ENCODE measurements at regions not wholly inside any gene's neighbourhood (a gene's known extent, or its start where the extent isn't known, plus 50 kb on each side); places are given as distances from the start of the nearest gene placed in this dataset.

- H3K4me3 Mint-ChIP-seq: no peak overlapping the region
- intact Hi-C loops (cut with micrococcal nuclease): no loop called here
- peaks cover 5 to 10% of the 10 kb centered on the region in 2 donors for H3K27me3 Mint-ChIP-seq
- H3K27ac Mint-ChIP-seq: no peak overlapping the region
- Histone ChIP-seq H3K27me3 (ENCODE audit: insufficient read depth, low read length) (peaks cover 6% of the 10 kb centered on the region), H3K4me3 (ENCODE audit: low read length in 2 of 2) (no peak overlapping the region), H3K9me3 (ENCODE audit: control insufficient read depth in 1 of 2, low read length in 2 of 2) (no peaks in the 10 kb centered on the region), H3K4me1 (ENCODE audit: insufficient read depth, low read length) (no peaks in the 10 kb centered on the region), H3K36me3 (ENCODE audit: insufficient read depth, low read length) (no peaks in the 10 kb centered on the region), H3K27ac (ENCODE audit: low read depth, low read length) (no peak overlapping the region)
- ChIA-PET CTCF (ENCODE audit: partially characterized antibody) (no interaction called here), POLR2A (ENCODE audit: partially characterized antibody) (no interaction called here)
- no peaks in the 10 kb centered on the region for H3K36me3 Mint-ChIP-seq
- DNase-seq: no peak
- H3K9me3 Mint-ChIP-seq: peaks cover 0 to 3% (median 0%) of the 10 kb centered on the region in 8 donors
- H3K4me1 Mint-ChIP-seq: no peaks in the 10 kb centered on the region
Measured at GRCh38 chr2:191489177-191489576, 188.8 kb upstream of the NABP1 start.

GRCh38 chr2:191496838-191497237 lies 181.1 kb upstream of the NABP1 start:
- ChIA-PET CTCF (ENCODE audit: partially characterized antibody) (interaction anchor here (0.7 kb wide), 1 partner anchor 48 kb away, joined by 3 read pairs; no protein-coding TSS in a partner anchor), POLR2A (ENCODE audit: partially characterized antibody) (no interaction called here)
- Mint-ChIP-seq H3K27ac (no peak overlapping the region), H3K9me3 (no peaks in the 10 kb centered on the region), H3K36me3 (no peaks in the 10 kb centered on the region), H3K4me1 (no peaks in the 10 kb centered on the region), H3K4me3 (no peak overlapping the region), H3K27me3 (peaks cover 9 to 11% of the 10 kb centered on the region in 2 donors)
- H3K4me1 ChIP-seq (ENCODE audit: insufficient read depth, low read length): no peaks in the 10 kb centered on the region
- H3K27me3 ChIP-seq (ENCODE audit: insufficient read depth, low read length): no peaks in the 10 kb centered on the region
- H3K9me3 ChIP-seq (ENCODE audit: control insufficient read depth in 1 of 2, low read length in 2 of 2): no peaks in the 10 kb centered on the region
- no peak overlapping the region for H3K27ac ChIP-seq (ENCODE audit: low read depth, low read length)
- intact Hi-C loops (cut with micrococcal nuclease): no loop called here
- DNase-seq: no peak
- H3K4me3 ChIP-seq (ENCODE audit: low read length in 2 of 2): no peak overlapping the region
- no peaks in the 10 kb centered on the region for H3K36me3 ChIP-seq (ENCODE audit: insufficient read depth, low read length)

- Mint-ChIP-seq H3K36me3 (no peaks in the 10 kb centered on the region), H3K27ac (no peak overlapping the region), H3K4me3 (no peak overlapping the region), H3K4me1 (no peaks in the 10 kb centered on the region), H3K27me3 (peaks cover 10 to 13% of the 10 kb centered on the region in 2 donors), H3K9me3 (no peaks in the 10 kb centered on the region)
- no peak overlapping the region for H3K27ac ChIP-seq (ENCODE audit: low read depth, low read length)
- H3K27me3 ChIP-seq (ENCODE audit: insufficient read depth, low read length): no peaks in the 10 kb centered on the region
- H3K4me1 ChIP-seq (ENCODE audit: insufficient read depth, low read length): no peaks in the 10 kb centered on the region
- POLR2A ChIA-PET (ENCODE audit: partially characterized antibody): no interaction called here
- CTCF ChIA-PET (ENCODE audit: partially characterized antibody): no interaction called here
- H3K4me3 ChIP-seq (ENCODE audit: low read length in 2 of 2): no peak overlapping the region
- H3K9me3 ChIP-seq (ENCODE audit: control insufficient read depth in 1 of 2, low read length in 2 of 2): no peaks in the 10 kb centered on the region
- intact Hi-C loops (cut with micrococcal nuclease): no loop called here
- H3K36me3 ChIP-seq (ENCODE audit: insufficient read depth, low read length): no peaks in the 10 kb centered on the region
- DNase-seq: no peak
Measured at GRCh38 chr2:191497822-191498221, 180.1 kb upstream of the NABP1 start.

GRCh38 chr2:191499050-191499449 lies 178.9 kb upstream of the NABP1 start:
- Histone ChIP-seq H3K4me3 (ENCODE audit: low read length in 2 of 2) (no peak overlapping the region), H3K27ac (ENCODE audit: low read depth, low read length) (no peak overlapping the region), H3K4me1 (ENCODE audit: insufficient read depth, low read length) (no peaks in the 10 kb centered on the region), H3K9me3 (ENCODE audit: control insufficient read depth in 1 of 2, low read length in 2 of 2) (no peaks in the 10 kb centered on the region), H3K36me3 (ENCODE audit: insufficient read depth, low read length) (no peaks in the 10 kb centered on the region), H3K27me3 (ENCODE audit: insufficient read depth, low read length) (no peaks in the 10 kb centered on the region)
- Mint-ChIP-seq H3K9me3 (no peaks in the 10 kb centered on the region), H3K36me3 (no peaks in the 10 kb centered on the region), H3K27me3 (peaks cover 16% of the 10 kb centered on the region in 2 donors), H3K4me1 (no peaks in the 10 kb centered on the region), H3K4me3 (no peak overlapping the region), H3K27ac (no peak overlapping the region)
- intact Hi-C loops (cut with micrococcal nuclease): no loop called here
- POLR2A ChIA-PET (ENCODE audit: partially characterized antibody): no interaction called here
- DNase-seq: no peak
- CTCF ChIA-PET (ENCODE audit: partially characterized antibody): no interaction called here

- Mint-ChIP-seq H3K36me3 (no peaks in the 10 kb centered on the region), H3K4me3 (no peak overlapping the region), H3K27me3 (peaks cover 11% of the 10 kb centered on the region in 2 donors), H3K27ac (no peak overlapping the region), H3K4me1 (no peaks in the 10 kb centered on the region), H3K9me3 (no peaks in the 10 kb centered on the region)
- H3K27ac ChIP-seq (ENCODE audit: low read depth, low read length): no peak overlapping the region
- no peak overlapping the region for H3K4me3 ChIP-seq (ENCODE audit: low read length in 2 of 2)
- DNase-seq: no peak
- ChIA-PET POLR2A (ENCODE audit: partially characterized antibody) (no interaction called here), CTCF (ENCODE audit: partially characterized antibody) (interaction anchor here (1.9 kb wide), 1 partner anchor 447 kb away, joined by 5 read pairs; no protein-coding TSS in a partner anchor)
- intact Hi-C loops (cut with micrococcal nuclease): no loop called here
- no peaks in the 10 kb centered on the region for H3K36me3 ChIP-seq (ENCODE audit: insufficient read depth, low read length)
- H3K4me1 ChIP-seq (ENCODE audit: insufficient read depth, low read length): no peaks in the 10 kb centered on the region
- H3K27me3 ChIP-seq (ENCODE audit: insufficient read depth, low read length): no peaks in the 10 kb centered on the region
- no peaks in the 10 kb centered on the region for H3K9me3 ChIP-seq (ENCODE audit: control insufficient read depth in 1 of 2, low read length in 2 of 2)
Measured at GRCh38 chr2:191499874-191500565, 177.9 kb upstream of the NABP1 start.

GRCh38 chr2:191500566-191500883 lies 177.4 kb upstream of the NABP1 start:
- no peaks in the 10 kb centered on the region for H3K27me3 ChIP-seq (ENCODE audit: insufficient read depth, low read length)
- H3K27ac ChIP-seq (ENCODE audit: low read depth, low read length): no peak overlapping the region
- H3K27ac Mint-ChIP-seq: no peak overlapping the region
- CTCF ChIA-PET (ENCODE audit: partially characterized antibody): interaction anchor here (1.5 to 1.9 kb wide), 3 partner anchors 334 to 448 kb away, joined by 3 to 5 read pairs (median 5); no protein-coding TSS in a partner anchor
- H3K4me3 Mint-ChIP-seq: no peak overlapping the region
- H3K9me3 ChIP-seq (ENCODE audit: control insufficient read depth in 1 of 2, low read length in 2 of 2): no peaks in the 10 kb centered on the region
- no peaks in the 10 kb centered on the region for H3K4me1 ChIP-seq (ENCODE audit: insufficient read depth, low read length)
- intact Hi-C loops (cut with micrococcal nuclease): no loop called here
- H3K27me3 Mint-ChIP-seq: peaks cover 8 to 9% of the 10 kb centered on the region in 2 donors
- POLR2A ChIA-PET (ENCODE audit: partially characterized antibody): no interaction called here
- H3K4me3 ChIP-seq (ENCODE audit: low read length in 2 of 2): no peak overlapping the region
- H3K36me3 Mint-ChIP-seq: no peaks in the 10 kb centered on the region
- no peak for DNase-seq
- H3K9me3 Mint-ChIP-seq: no peaks in the 10 kb centered on the region
- no peaks in the 10 kb centered on the region for H3K4me1 Mint-ChIP-seq
- H3K36me3 ChIP-seq (ENCODE audit: insufficient read depth, low read length): no peaks in the 10 kb centered on the region

GRCh38 chr2:191500884-191501560 lies 176.9 kb upstream of the NABP1 start:
- DNase-seq: no peak
- Mint-ChIP-seq H3K9me3 (no peaks in the 10 kb centered on the region), H3K27me3 (peaks cover 8 to 9% of the 10 kb centered on the region in 2 donors), H3K4me1 (no peaks in the 10 kb centered on the region), H3K36me3 (no peaks in the 10 kb centered on the region), H3K4me3 (no peak overlapping the region), H3K27ac (no peak overlapping the region)
- Histone ChIP-seq H3K36me3 (ENCODE audit: insufficient read depth, low read length) (no peaks in the 10 kb centered on the region), H3K27me3 (ENCODE audit: insufficient read depth, low read length) (no peaks in the 10 kb centered on the region), H3K4me3 (ENCODE audit: low read length in 2 of 2) (no peak overlapping the region), H3K9me3 (ENCODE audit: control insufficient read depth in 1 of 2, low read length in 2 of 2) (no peaks in the 10 kb centered on the region), H3K27ac (ENCODE audit: low read depth, low read length) (no peak overlapping the region), H3K4me1 (ENCODE audit: insufficient read depth, low read length) (no peaks in the 10 kb centered on the region)
- CTCF ChIA-PET (ENCODE audit: partially characterized antibody): interaction anchor here (1.5 to 1.9 kb wide), 3 partner anchors 334 to 448 kb away, joined by 3 to 5 read pairs (median 5); no protein-coding TSS in a partner anchor
- POLR2A ChIA-PET (ENCODE audit: partially characterized antibody): no interaction called here
- intact Hi-C loops (cut with micrococcal nuclease): no loop called here

All from CD4-positive, alpha-beta memory T cell (primary cell).